Breast epithelium (tissue), 3 donors: ENCODE measurements at regions not wholly inside any gene's neighbourhood (a gene's known extent, or its start where the extent isn't known, plus 50 kb on each side); places are given as distances from the start of the nearest gene placed in this dataset.

ENCODE experiments used
- POLR2A ChIP-seq: fragments of 450-650 bp; IDR thresholded peaks from one replicate; pipeline ENCODE4 v1.6.1; 2016; ENCODE audit warnings: antibody characterized with exemption, mild to moderate bottlenecking, moderate library complexity
- POLR2AphosphoS5 ChIP-seq, 3 donors: sonication (generic); formaldehyde crosslinking; IDR thresholded peaks; one replicate each; pipeline ENCODE4 v1.6.1; 2017; ENCODE audit warnings: antibody characterized with exemption in 3 of 3
- TF ChIP-seq, protein P1 (sequence below), 3 donors: fragments of 450-650 bp; IDR thresholded peaks; one replicate each; pipeline ENCODE4 v1.5.1; 2016 to 2017; ENCODE audit warnings: antibody characterized with exemption in 3 of 3, mild to moderate bottlenecking in 3 of 3, moderate library complexity in 3 of 3

DNA sequence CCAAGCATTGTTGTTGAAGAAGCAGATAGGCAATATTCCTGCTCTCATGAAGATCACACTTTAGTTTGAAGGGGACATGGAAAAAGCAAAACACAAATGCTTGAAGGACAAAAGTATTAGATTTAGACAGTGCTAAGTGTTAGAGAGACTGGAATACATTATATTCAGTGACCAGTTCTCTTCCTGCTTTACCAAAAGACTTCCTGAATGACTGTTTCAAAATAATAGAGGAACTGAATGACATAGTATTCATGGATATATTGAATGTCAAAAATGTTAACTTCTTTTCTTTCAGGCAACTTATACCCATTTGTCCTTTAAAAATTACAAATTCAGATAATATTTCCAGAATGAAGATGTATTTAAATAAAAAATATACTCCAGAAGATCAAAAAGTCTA lies 178.0 kb upstream of the IVNS1ABP start:
- TF ChIP-seq, protein P1, sequence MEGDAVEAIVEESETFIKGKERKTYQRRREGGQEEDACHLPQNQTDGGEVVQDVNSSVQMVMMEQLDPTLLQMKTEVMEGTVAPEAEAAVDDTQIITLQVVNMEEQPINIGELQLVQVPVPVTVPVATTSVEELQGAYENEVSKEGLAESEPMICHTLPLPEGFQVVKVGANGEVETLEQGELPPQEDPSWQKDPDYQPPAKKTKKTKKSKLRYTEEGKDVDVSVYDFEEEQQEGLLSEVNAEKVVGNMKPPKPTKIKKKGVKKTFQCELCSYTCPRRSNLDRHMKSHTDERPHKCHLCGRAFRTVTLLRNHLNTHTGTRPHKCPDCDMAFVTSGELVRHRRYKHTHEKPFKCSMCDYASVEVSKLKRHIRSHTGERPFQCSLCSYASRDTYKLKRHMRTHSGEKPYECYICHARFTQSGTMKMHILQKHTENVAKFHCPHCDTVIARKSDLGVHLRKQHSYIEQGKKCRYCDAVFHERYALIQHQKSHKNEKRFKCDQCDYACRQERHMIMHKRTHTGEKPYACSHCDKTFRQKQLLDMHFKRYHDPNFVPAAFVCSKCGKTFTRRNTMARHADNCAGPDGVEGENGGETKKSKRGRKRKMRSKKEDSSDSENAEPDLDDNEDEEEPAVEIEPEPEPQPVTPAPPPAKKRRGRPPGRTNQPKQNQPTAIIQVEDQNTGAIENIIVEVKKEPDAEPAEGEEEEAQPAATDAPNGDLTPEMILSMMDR (IDR thresholded peaks at IDR 0.05), result no peak
- no peak for TF ChIP-seq POLR2AphosphoS5 (IDR thresholded peaks at IDR 0.05)
- TF ChIP-seq POLR2A, result no peak
